ENCODE measurements at regions not wholly inside any gene's neighbourhood (a gene's known extent, or its start where the extent isn't known, plus 50 kb on each side); places are given as distances from the start of the nearest gene placed in this dataset.

- no peak for DNase-seq (ENCODE audit: low read depth)
- TF ChIP-seq, protein P1, sequence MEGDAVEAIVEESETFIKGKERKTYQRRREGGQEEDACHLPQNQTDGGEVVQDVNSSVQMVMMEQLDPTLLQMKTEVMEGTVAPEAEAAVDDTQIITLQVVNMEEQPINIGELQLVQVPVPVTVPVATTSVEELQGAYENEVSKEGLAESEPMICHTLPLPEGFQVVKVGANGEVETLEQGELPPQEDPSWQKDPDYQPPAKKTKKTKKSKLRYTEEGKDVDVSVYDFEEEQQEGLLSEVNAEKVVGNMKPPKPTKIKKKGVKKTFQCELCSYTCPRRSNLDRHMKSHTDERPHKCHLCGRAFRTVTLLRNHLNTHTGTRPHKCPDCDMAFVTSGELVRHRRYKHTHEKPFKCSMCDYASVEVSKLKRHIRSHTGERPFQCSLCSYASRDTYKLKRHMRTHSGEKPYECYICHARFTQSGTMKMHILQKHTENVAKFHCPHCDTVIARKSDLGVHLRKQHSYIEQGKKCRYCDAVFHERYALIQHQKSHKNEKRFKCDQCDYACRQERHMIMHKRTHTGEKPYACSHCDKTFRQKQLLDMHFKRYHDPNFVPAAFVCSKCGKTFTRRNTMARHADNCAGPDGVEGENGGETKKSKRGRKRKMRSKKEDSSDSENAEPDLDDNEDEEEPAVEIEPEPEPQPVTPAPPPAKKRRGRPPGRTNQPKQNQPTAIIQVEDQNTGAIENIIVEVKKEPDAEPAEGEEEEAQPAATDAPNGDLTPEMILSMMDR (IDR thresholded peaks at IDR 0.05; ENCODE audit: insufficient read depth, low read depth, low read length) = no peak
- Histone ChIP-seq H3K27me3 (ENCODE audit: control insufficient read depth, insufficient read depth, low read length) (no peaks in the 10 kb centered on the region), H3K4me3 (ENCODE audit: low read depth, low read length) (no peak overlapping the region), H3K36me3 (ENCODE audit: control insufficient read depth, insufficient read depth, low read length) (no peaks in the 10 kb centered on the region)
- CTCF ChIA-PET = no interaction called here
- POLR2A ChIA-PET = interaction anchor here (0.6 kb wide), 1 partner anchor 31 kb away, joined by 4 read pairs; no protein-coding TSS in a partner anchor
Observed at GRCh38 chr7:15922002-15922401, 235.5 kb upstream of the MEOX2 start.

DNA sequence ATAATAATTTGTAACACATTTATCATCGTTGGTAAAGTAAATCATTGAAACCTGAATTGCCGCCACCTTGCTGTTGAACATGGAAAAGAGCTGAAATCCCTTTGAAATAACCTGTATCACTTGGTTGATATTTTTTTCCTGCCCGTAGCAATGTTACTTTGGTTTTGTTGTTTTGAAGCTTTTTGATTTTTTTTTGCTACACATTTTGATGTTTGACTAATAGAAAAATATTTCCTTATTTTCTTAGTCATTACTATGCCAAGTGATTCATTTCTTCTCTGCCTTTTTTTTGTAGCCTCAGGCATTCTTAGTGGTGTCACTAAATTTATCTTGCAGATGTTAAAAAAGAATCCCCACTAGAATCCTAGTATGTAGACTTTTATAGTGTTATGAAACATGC is 235.1 kb upstream of the MEOX2 start:
- CTCF ChIA-PET = no interaction called here
- peak; percentile 43 for DNase-seq (ENCODE audit: low read depth)
- H3K27me3 ChIP-seq (ENCODE audit: control insufficient read depth, insufficient read depth, low read length) = no peaks in the 10 kb centered on the region
- POLR2A ChIA-PET = no interaction called here
- TF ChIP-seq, protein P1 (IDR thresholded peaks at IDR 0.05; ENCODE audit: insufficient read depth, low read depth, low read length) = peak; percentile 9; the same call in 1 of the 2 replicates
- H3K36me3 ChIP-seq (ENCODE audit: control insufficient read depth, insufficient read depth, low read length) = no peaks in the 10 kb centered on the region
- H3K4me3 ChIP-seq (ENCODE audit: low read depth, low read length) = no peak overlapping the region

- POLR2A ChIA-PET = no interaction called here
- Histone ChIP-seq H3K27me3 (ENCODE audit: control insufficient read depth, insufficient read depth, low read length) (no peaks in the 10 kb centered on the region), H3K36me3 (ENCODE audit: control insufficient read depth, insufficient read depth, low read length) (no peaks in the 10 kb centered on the region), H3K4me3 (ENCODE audit: low read depth, low read length) (no peak overlapping the region)
- TF ChIP-seq, protein P1 (IDR thresholded peaks at IDR 0.05; ENCODE audit: insufficient read depth, low read depth, low read length) = no peak
- no peak for DNase-seq (ENCODE audit: low read depth)
- CTCF ChIA-PET = no interaction called here
Observed at GRCh38 chr7:15920953-15921352, 234.5 kb upstream of the MEOX2 start.

DNA sequence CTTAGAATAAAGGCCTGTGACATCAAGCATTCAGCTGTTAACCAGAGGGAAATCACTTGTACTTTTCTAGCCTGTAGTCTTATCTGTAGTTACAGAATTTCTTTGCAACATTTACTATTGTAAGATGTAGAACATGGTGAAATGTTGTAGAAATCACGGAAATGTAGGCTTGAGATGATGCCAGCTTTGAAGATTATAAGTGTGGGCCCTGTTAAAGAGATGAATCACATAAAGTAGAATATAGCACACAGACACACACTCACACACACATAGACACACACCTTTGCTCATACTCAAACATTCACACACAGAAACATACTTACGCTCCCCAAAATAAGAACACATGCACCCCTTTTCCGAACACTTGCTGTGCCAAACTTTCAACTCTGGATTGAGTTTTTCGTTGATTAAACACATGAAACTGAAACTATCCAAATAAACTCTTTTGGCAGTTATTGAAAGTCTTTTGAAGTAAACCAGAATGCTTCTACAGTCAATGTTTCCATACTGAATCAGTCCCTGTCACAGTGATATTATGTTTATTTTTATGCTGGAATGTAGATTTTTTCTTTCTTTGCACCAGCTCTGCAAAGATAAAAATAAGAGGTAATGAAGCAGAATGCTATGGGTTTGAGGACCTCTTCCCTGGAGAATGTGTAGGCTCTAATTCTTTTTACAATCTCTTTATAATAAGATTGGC is 230.3 kb upstream of the MEOX2 start:
- TF ChIP-seq, protein P1 (IDR thresholded peaks at IDR 0.05; ENCODE audit: insufficient read depth, low read depth, low read length) = no peak
- DNase-seq (ENCODE audit: low read depth) = no peak
- Histone ChIP-seq H3K4me3 (ENCODE audit: low read depth, low read length) (no peak overlapping the region), H3K27me3 (ENCODE audit: control insufficient read depth, insufficient read depth, low read length) (no peaks in the 10 kb centered on the region), H3K36me3 (ENCODE audit: control insufficient read depth, insufficient read depth, low read length) (no peaks in the 10 kb centered on the region)
- CTCF ChIA-PET = interaction anchor here (0.6 kb wide), 1 partner anchor 11 kb away, joined by 4 read pairs; no protein-coding TSS in a partner anchor
- POLR2A ChIA-PET = no interaction called here

DNA sequence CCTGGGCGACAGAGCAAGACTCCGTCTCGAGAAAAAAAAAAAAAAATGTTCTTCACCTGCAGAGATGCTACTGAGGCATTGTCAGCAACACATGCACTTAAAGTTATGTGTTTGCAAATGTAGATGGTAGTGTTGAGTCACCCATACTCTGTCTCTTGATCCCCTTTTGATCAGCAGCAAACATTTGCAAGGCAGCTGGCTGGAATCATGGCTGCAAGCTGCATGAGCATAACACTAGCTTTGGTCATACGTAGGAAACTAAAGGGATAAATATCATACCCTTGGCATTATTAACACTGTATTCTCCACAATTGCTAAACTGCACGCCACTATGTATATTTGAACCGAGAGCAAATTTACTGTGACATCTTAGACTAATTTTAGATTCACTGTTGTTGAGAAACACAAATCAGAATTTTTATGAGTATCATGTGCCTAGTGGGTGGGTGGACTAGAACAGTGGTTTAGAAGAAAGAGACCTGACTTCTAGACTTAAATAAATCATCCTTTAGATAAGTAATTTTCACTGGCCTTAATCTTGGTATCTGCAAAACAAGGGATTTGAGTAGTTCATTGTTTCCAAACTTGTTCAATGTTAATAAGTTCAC is 229.3 kb upstream of the MEOX2 start:
- Histone ChIP-seq H3K4me3 (ENCODE audit: low read depth, low read length) (no peak overlapping the region), H3K36me3 (ENCODE audit: control insufficient read depth, insufficient read depth, low read length) (no peaks in the 10 kb centered on the region), H3K27me3 (ENCODE audit: control insufficient read depth, insufficient read depth, low read length) (no peaks in the 10 kb centered on the region)
- POLR2A ChIA-PET = no interaction called here
- DNase-seq (ENCODE audit: low read depth) = no peak
- TF ChIP-seq, protein P1 (IDR thresholded peaks at IDR 0.05; ENCODE audit: insufficient read depth, low read depth, low read length) = no peak
- CTCF ChIA-PET = interaction anchor here (0.6 kb wide), 1 partner anchor 33 kb away, joined by 3 read pairs; no protein-coding TSS in a partner anchor
